Fibroblast of skin of back (primary cell): ENCODE measurements at regions not wholly inside any gene's neighbourhood (a gene's known extent, or its start where the extent isn't known, plus 50 kb on each side); places are given as distances from the start of the nearest gene placed in this dataset.
A peak's percentile ranks its signal among the peaks of the same experiment; 100 is the strongest.
"Not testable (repeated sequence)": the region's sequence is repeated elsewhere in the genome, so short reads cannot be mapped to it uniquely, and the experiment has no call there.

ENCODE experiments used
- DNase-seq: peaks from one replicate; pipeline ENCODE4 v3.0.0-alpha.2; 2013

- no peak for DNase-seq
Measured at GRCh38 chr20:11469795-11470435, 447.8 kb upstream of the BTBD3 start.

DNA sequence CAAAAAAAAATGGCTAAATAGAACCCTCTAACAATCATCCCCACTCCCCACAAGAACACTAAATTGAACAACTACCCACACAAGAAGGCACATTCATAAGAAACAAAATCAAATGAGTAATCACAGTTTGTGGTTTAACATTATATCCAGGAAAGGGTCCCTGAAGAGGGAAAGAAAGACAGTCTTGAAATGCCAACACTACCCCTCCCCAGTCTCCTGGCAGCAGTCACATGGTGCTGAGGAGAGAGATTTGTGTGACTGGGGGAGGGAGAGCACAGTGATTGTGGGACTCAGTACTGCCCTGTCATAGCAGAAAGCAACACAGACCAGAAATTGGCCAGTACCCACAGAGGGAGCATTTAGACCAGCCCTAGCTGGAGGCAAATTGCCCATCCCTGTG, 443.7 kb upstream of the BTBD3 start:
- DNase-seq, result no peak

DNA sequence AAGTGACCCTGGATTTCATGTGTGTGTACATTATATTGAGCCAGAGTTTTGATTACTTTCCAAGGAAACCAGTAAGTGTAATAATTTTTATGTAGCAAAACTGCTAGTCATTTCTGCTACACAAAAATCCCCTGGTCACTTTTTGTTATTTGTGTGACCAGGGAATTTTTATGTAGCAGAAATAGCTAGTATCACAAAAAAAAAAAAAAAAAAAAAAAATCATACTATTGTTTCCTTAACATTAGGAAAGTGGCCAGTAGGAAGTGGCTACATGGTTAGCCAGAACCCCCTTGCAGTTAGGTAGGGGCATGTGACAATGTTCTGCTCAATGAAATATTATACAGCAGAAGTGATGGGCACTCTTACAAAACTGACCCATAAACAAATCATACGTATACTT, 434.0 kb upstream of the BTBD3 start:
- DNase-seq, result no peak

DNA sequence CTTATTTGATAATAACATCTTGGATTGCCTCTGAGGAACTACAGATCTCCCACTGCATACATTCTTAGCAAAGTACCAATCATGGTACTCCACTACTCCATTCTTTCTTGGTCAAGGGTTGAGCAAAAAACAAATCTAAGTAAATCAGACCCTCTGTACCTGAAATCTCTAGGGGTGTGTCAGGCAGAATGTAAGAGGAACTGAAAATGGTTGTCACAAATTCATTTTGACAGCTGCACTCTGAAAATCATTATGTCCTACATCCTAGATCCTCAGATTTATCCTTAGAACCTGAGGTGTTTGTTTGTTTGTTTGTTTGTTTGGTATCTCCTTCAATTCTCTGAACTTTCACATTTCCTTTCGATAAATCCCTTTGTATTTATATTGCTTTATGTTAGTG, 433.2 kb upstream of the BTBD3 start:
- no peak for DNase-seq

GRCh38 chr20:11492386-11492785, 425.3 kb upstream of the BTBD3 start:
- no peak for DNase-seq

DNA sequence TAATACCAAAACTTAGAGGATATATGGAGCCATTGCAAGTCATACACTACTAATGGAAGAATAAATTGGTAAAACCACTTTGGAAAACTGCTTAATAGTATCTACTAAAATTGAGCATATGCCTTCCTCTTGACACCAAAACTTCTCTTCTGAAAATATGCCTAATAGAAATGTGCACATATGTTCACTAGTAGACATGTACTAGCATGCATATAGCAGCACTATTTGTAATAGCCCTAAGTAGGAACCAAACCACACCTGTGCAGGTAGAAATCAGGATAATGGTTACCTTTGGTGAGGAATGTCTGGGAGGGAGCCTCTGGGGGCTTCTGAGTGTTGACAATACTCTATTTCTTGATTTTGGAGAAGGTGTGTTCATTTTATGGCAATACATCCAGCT, 424.8 kb upstream of the BTBD3 start:
- no peak for DNase-seq

DNA sequence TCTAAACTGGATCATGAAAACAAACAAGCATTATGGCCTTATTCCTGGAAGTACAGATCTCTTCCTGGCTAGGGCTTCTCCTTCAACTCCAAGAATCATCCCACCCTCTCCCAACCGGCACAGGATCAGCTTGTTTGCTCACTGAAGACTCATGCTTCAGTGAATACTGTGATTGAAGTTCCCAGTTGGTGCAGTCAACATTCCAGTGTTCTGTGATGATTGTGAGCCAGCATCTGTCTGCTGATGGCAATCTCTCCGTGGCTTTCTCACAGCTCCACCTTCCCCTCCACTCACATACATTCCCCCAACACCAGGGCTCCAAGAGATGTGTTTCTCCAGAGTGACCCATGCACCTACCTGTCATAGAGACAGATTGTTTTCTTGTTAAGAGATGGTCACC, 421.3 kb upstream of the BTBD3 start:
- DNase-seq, result peak; percentile 24

GRCh38 chr20:11497545-11497944, 420.1 kb upstream of the BTBD3 start:
- DNase-seq, result no peak

DNA sequence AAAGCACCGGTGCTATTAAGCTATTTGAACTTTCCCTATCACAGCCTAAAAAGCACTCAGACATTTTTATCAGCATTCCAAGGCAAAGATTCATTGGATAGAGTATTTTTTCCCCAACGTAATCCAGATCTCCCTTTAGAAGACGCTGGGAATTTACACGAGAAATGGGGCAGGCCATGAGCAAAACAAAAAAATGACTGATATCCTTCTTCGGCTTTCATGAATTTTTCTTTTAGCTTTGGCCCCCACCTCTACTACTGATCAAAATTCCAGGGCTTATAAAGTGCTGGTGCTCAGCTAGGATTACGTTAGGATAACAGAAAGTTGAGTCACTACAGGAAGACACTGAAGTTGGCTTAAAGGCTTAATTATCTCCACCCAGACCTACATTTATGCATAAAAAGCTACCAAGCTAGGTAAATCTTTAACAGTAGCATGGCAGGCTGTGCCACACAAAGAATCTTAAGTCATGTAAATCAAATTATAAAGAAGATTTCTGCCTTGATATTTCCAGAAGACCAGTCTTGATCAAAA, 418.5 kb upstream of the BTBD3 start:
- peak; percentile 39 for DNase-seq

DNA sequence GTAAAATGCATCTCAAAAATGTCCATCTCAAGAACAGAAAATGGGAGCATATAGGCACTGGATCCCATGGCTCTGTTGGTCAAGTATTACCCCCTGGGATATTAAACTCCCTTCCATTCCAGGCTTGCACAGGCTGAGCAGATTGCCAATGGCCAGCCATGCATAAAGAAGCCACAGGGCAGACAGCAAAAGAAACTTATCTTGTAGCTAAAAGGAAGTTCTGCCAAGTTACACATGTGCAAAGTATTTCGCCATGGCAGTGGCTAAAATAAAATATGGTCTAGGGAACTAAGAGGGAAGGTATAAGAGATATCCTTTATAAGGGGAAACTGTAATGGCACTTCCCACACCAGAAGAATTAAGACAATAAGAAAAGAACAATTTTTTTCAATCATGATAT, 415.6 kb upstream of the BTBD3 start:
- DNase-seq, result no peak

DNA sequence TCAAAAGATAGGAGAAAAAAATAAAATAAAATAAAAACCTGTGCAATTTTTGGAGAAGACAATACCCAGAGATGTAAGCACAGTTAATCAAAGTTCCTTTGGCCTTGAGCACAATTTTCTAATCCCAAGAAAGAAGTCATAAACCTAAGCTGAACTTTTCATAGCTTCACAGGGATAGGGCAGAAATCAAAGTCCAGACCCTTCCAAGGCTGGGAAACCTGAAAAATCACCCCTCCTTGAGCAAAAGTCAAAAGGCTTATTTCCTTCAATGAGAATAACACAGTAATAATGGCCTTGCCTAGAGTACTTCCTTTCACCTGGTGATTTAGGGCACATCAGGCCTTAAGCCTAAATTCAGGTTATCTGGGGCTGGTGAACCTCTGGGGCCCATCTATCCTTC, 415.0 kb upstream of the BTBD3 start:
- DNase-seq, result no peak

- DNase-seq, result no peak
Measured at GRCh38 chr20:11509776-11510175, 407.9 kb upstream of the BTBD3 start.

GRCh38 chr20:11511821-11512220, 405.9 kb upstream of the BTBD3 start:
- DNase-seq, result no peak

DNA sequence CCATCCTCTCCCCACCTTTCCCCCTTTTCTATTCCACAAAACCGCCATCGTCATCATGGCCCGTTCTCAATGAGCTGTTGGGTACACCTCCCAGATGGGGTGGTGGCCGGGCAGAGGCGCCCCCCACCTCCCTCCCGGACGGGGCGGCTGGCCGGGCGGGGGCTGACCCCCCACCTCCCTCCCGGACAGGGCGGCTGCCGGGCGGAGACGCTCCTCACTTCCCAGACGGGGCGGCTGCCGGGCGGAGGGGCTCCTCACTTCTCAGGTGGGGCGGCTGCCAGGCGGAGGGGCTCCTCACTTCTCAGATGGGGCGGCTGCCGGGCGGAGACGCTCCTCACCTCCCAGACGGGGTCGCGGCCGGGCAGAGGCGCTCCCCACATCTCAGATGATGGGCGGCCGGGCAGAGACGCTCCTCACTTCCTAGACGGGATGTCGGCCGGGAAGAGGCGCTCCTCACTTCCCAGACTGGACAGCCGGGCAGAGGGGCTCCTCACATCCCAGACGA, 404.4 kb upstream of the BTBD3 start:
- DNase-seq, result not testable (repeated sequence)

GRCh38 chr20:11516448-11516847, 401.2 kb upstream of the BTBD3 start:
- no peak for DNase-seq

- DNase-seq, result peak; percentile 33
Measured at GRCh38 chr20:11520596-11520995, 397.1 kb upstream of the BTBD3 start.

DNA sequence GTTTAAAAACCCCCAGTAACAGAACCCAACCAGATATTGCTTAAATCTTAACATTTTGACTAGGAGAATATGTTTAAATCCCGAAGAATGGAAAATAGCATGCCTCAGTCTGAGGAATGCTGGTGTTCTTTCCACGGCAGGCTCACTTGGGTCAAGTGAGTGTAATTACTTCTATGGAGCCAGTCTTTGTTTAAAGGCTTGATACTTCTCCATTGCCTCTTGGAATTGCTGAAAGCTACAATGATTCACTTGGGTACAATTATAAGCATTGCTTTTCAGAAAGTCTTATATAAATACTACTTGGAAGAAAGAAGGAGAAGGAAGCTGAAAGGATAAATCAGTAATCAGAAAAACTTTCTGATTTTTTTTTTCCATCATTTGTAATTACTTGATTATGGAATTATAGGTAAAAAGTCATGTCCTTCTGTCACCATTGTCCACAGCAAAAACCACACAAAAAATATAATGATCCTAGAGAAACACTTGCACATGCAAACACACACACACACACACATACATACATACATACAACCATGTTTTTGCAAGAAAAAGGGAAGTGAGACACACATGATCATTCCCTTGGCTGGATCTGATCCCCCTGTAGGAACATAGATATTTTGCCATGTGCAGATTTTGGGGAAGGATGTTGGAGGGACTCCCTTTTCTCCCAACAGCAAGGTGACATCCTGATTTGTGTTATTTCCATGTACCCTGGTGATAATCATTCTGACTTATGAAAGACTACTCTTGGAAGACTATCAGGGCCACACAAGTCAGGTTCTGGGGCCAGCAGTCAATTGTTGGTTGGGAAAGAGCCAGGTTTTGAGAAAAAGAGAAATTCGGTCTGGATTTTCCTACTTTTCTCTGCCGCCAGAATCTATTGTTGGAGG, 396.0 kb upstream of the BTBD3 start:
- DNase-seq, result no peak

- peak; percentile 17 for DNase-seq
Measured at GRCh38 chr20:11522366-11522741, 395.3 kb upstream of the BTBD3 start.

- DNase-seq, result no peak
Measured at GRCh38 chr20:11529047-11529446, 388.6 kb upstream of the BTBD3 start.

GRCh38 chr20:11537032-11537431, 380.7 kb upstream of the BTBD3 start:
- no peak for DNase-seq

- DNase-seq, result no peak
Measured at GRCh38 chr20:11539450-11539849, 378.2 kb upstream of the BTBD3 start.

GRCh38 chr20:11540558-11540957, 377.1 kb upstream of the BTBD3 start:
- DNase-seq, result no peak

GRCh38 chr20:11542645-11543044, 375.0 kb upstream of the BTBD3 start:
- DNase-seq, result no peak
